ENCODE measurements at regions not wholly inside any gene's neighbourhood (a gene's known extent, or its start where the extent isn't known, plus 50 kb on each side); places are given as distances from the start of the nearest gene placed in this dataset.
"Not testable (repeated sequence)": the region's sequence is repeated elsewhere in the genome, so short reads cannot be mapped to it uniquely, and the experiment has no call there.

- DNase-seq (ENCODE audit: low spot score): no peak
Measured at GRCh38 chr1:4486408-4487120, 167.8 kb upstream of the AJAP1 start.

- no peak for DNase-seq (ENCODE audit: low spot score)
Measured at GRCh38 chr1:4488018-4488417, 166.4 kb upstream of the AJAP1 start.

- DNase-seq (ENCODE audit: low spot score): no peak
Measured at GRCh38 chr1:4489486-4489885, 164.9 kb upstream of the AJAP1 start.

- DNase-seq (ENCODE audit: low spot score): not testable (repeated sequence)
Measured at GRCh38 chr1:4489992-4490391, 164.4 kb upstream of the AJAP1 start.

- no peak for DNase-seq (ENCODE audit: low spot score)
Measured at GRCh38 chr1:4494027-4494426, 160.4 kb upstream of the AJAP1 start.

GRCh38 chr1:4494558-4494957 lies 159.9 kb upstream of the AJAP1 start:
- DNase-seq (ENCODE audit: low spot score): no peak

- no peak for DNase-seq (ENCODE audit: low spot score)
Measured at GRCh38 chr1:4495809-4496208, 158.6 kb upstream of the AJAP1 start.

GRCh38 chr1:4500441-4500840 lies 154.0 kb upstream of the AJAP1 start:
- DNase-seq (ENCODE audit: low spot score): no peak

- no peak for DNase-seq (ENCODE audit: low spot score)
Measured at GRCh38 chr1:4506591-4506990, 147.8 kb upstream of the AJAP1 start.

- DNase-seq (ENCODE audit: low spot score): no peak
Measured at GRCh38 chr1:4509206-4509605, 145.2 kb upstream of the AJAP1 start.

- no peak for DNase-seq (ENCODE audit: low spot score)
Measured at GRCh38 chr1:4510276-4510691, 144.1 kb upstream of the AJAP1 start.

GRCh38 chr1:4511374-4511773 lies 143.0 kb upstream of the AJAP1 start:
- DNase-seq (ENCODE audit: low spot score): no peak

- DNase-seq (ENCODE audit: low spot score): no peak
Measured at GRCh38 chr1:4512636-4513035, 141.8 kb upstream of the AJAP1 start.

- no peak for DNase-seq (ENCODE audit: low spot score)
Measured at GRCh38 chr1:4513685-4514084, 140.7 kb upstream of the AJAP1 start.

GRCh38 chr1:4515727-4516289 lies 138.6 kb upstream of the AJAP1 start:
- DNase-seq (ENCODE audit: low spot score): no peak

- DNase-seq (ENCODE audit: low spot score): no peak
Measured at GRCh38 chr1:4516596-4516995, 137.8 kb upstream of the AJAP1 start.

GRCh38 chr1:4517186-4517954 lies 137.0 kb upstream of the AJAP1 start:
- DNase-seq (ENCODE audit: low spot score): no peak

- DNase-seq (ENCODE audit: low spot score): no peak
Measured at GRCh38 chr1:4518621-4519020, 135.8 kb upstream of the AJAP1 start.

- DNase-seq (ENCODE audit: low spot score): no peak
Measured at GRCh38 chr1:4519954-4520353, 134.5 kb upstream of the AJAP1 start.

GRCh38 chr1:4523551-4523950 lies 130.9 kb upstream of the AJAP1 start:
- no peak for DNase-seq (ENCODE audit: low spot score)

- DNase-seq (ENCODE audit: low spot score): no peak
Measured at GRCh38 chr1:4526747-4527146, 127.7 kb upstream of the AJAP1 start.

- DNase-seq (ENCODE audit: low spot score): no peak
Measured at GRCh38 chr1:4527819-4528218, 126.6 kb upstream of the AJAP1 start.

GRCh38 chr1:4528590-4528989 lies 125.8 kb upstream of the AJAP1 start:
- no peak for DNase-seq (ENCODE audit: low spot score)

Measured in HuH-7.5 (cell line).